ENCODE measurements at regions not wholly inside any gene's neighbourhood (a gene's known extent, or its start where the extent isn't known, plus 50 kb on each side); places are given as distances from the start of the nearest gene placed in this dataset.

DNA sequence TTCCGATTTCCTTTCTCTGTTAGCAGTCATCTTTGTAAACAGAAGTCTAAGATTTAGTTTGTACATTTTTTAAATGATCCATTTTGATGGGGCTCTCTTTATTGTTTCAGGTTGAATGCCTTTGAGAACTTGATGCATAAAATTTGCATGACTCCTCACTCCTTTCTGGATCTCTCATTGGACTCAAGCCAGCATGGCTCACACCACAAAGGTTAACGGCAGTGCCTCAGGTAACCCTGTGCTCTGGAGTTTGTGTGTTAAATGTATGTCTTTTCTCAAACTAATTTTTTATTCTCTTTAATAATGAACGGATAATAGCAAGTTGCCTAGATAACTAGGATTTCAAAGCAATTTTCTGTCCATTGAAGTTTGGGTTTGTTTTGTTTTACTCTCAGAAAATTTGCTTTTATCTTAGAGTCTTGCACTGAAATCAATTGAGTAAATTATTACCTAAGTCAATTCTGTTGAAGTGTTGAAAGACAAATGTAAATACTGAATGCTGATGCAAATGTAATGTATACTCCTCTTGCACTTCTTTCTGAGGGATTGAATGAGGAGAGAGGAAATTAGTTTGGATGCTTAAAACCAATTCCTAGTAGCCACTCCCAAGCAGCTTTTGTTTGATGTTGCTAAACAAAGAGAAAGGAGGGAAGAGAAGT lies 164.6 kb upstream of the DMRT1 start (continued):
- TF ChIP-seq ZNF609 (CRISPR knock-in tag; IDR thresholded peaks at IDR 0.05; ENCODE audit: borderline replicate concordance) (peak; percentile 51; the same call in 1 of the 2 replicates), ARID3A (IDR thresholded peaks at IDR 0.05; ENCODE audit: low read depth, low read length) (peak; percentile 93), NFYB (CRISPR knock-in tag; IDR thresholded peaks at IDR 0.05) (no peak), ZNF451 (CRISPR knock-in tag; IDR thresholded peaks at IDR 0.05) (no peak), ZNF460 (CRISPR knock-in tag; IDR thresholded peaks at IDR 0.05; ENCODE audit: borderline replicate concordance) (no peak), ZC3H13 (CRISPR knock-in tag; IDR thresholded peaks at IDR 0.05) (no peak), KLF16 (CRISPR knock-in tag; IDR thresholded peaks at IDR 0.05) (peak in 1 of 2 experiments; percentile 76; a peak in 1 of 4 replicates), NFE2 (CRISPR knock-in tag; IDR thresholded peaks at IDR 0.05) (no peak), FOXK2 (IDR thresholded peaks at IDR 0.05) (0 out of 2 replicates have a peak, but pooled peaks have one; percentile 33), ZNF607 (CRISPR knock-in tag; IDR thresholded peaks at IDR 0.05; ENCODE audit: borderline replicate concordance) (no peak), ZNF333 (CRISPR knock-in tag; IDR thresholded peaks at IDR 0.05; ENCODE audit: borderline replicate concordance) (no peak), RAD51 (IDR thresholded peaks at IDR 0.05; ENCODE audit: borderline replicate concordance) (no peak), MED13 (CRISPR knock-in tag; IDR thresholded peaks at IDR 0.05) (0 out of 2 replicates have a peak, but pooled peaks have one; percentile 67), ZSCAN29 (CRISPR knock-in tag; conservative IDR thresholded peaks at IDR 0.05) (no peak), HOXA5 (CRISPR knock-in tag; IDR thresholded peaks at IDR 0.05) (no peak), ZNF383 (CRISPR knock-in tag; IDR thresholded peaks at IDR 0.05; ENCODE audit: borderline replicate concordance) (no peak), ZNF724P (CRISPR knock-in tag; IDR thresholded peaks at IDR 0.05; ENCODE audit: borderline replicate concordance) (no peak), TRIM24 (CRISPR knock-in tag; IDR thresholded peaks at IDR 0.05) (no peak), ATM (IDR thresholded peaks at IDR 0.05; ENCODE audit: borderline replicate concordance) (no peak), LCORL (IDR thresholded peaks at IDR 0.05) (no peak), LCORL (CRISPR knock-in tag; IDR thresholded peaks at IDR 0.05) (0 out of 2 replicates have a peak, but pooled peaks have one; percentile 42), REXO4 (CRISPR knock-in tag; IDR thresholded peaks at IDR 0.05; ENCODE audit: borderline replicate concordance) (no peak), TBL1XR1 (IDR thresholded peaks at IDR 0.05; ENCODE audit: borderline replicate concordance, low read length, partially characterized antibody) (peak; percentile 57), ZNF143 (CRISPR knock-in tag; IDR thresholded peaks at IDR 0.05) (no peak)
- TF ChIP-seq, protein P1, sequence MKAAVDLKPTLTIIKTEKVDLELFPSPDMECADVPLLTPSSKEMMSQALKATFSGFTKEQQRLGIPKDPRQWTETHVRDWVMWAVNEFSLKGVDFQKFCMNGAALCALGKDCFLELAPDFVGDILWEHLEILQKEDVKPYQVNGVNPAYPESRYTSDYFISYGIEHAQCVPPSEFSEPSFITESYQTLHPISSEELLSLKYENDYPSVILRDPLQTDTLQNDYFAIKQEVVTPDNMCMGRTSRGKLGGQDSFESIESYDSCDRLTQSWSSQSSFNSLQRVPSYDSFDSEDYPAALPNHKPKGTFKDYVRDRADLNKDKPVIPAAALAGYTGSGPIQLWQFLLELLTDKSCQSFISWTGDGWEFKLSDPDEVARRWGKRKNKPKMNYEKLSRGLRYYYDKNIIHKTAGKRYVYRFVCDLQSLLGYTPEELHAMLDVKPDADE (CRISPR knock-in tag; IDR thresholded peaks at IDR 0.05) = no peak

Measured in HepG2 (cell line).